GM06990 (cell line): ENCODE measurements at regions not wholly inside any gene's neighbourhood (a gene's known extent, or its start where the extent isn't known, plus 50 kb on each side); places are given as distances from the start of the nearest gene placed in this dataset.

Experiments
- DNase-seq: peaks from one replicate; pipeline ENCODE4 v3.0.0-alpha.2; 2011; ENCODE audit not compliant: insufficient read length; ENCODE audit errors: extremely low read depth
- H3K27me3 ChIP-seq: replicated peaks from 2 replicates; pipeline ENCODE4 v1.6.0; 2011; ENCODE audit warnings: low read length; ENCODE audit not compliant: control insufficient read depth, insufficient read depth
- H3K36me3 ChIP-seq: 2 replicates; pipeline ENCODE4 v1.5.1; 2011; ENCODE audit warnings: low read length; ENCODE audit not compliant: control insufficient read depth, insufficient read depth
- H3K4me3 ChIP-seq: replicated peaks from 2 replicates; pipeline ENCODE4 v1.5.1; 2011; ENCODE audit warnings: low read depth, mild to moderate bottlenecking, control low read depth, low read length
- TF ChIP-seq, protein P1 (sequence below): IDR thresholded peaks from 2 replicates; pipeline ENCODE4 v1.5.1; 2011; ENCODE audit warnings: low read length, control low read depth, mild to moderate bottlenecking, inconsistent platforms; ENCODE audit not compliant: insufficient read depth, poor library complexity, severe bottlenecking

DNA sequence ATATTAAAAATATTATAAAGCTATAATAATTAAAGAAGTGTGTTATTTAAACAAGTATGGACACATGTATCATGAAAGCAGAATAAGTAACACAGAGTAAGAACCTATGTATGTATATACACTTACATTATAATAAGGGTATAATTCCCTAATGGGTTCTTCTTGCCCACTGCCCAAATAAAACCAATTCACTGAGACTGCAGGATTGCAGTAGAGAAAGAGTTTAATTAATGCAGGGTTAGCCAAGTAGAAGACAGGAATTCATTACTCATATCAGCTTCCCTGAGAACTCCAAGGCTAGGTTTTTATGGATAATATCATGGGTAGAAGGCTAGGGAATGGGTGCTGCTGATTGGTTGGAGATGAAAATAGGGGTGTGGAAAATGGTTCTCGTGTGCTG lies 53.8 kb upstream of the SAMD3 start:
- no peaks in the 10 kb centered on the region for H3K27me3 ChIP-seq
- H3K4me3 ChIP-seq: no peak overlapping the region
- no peaks in the 10 kb centered on the region for H3K36me3 ChIP-seq
- no peak for DNase-seq
- TF ChIP-seq, protein P1, sequence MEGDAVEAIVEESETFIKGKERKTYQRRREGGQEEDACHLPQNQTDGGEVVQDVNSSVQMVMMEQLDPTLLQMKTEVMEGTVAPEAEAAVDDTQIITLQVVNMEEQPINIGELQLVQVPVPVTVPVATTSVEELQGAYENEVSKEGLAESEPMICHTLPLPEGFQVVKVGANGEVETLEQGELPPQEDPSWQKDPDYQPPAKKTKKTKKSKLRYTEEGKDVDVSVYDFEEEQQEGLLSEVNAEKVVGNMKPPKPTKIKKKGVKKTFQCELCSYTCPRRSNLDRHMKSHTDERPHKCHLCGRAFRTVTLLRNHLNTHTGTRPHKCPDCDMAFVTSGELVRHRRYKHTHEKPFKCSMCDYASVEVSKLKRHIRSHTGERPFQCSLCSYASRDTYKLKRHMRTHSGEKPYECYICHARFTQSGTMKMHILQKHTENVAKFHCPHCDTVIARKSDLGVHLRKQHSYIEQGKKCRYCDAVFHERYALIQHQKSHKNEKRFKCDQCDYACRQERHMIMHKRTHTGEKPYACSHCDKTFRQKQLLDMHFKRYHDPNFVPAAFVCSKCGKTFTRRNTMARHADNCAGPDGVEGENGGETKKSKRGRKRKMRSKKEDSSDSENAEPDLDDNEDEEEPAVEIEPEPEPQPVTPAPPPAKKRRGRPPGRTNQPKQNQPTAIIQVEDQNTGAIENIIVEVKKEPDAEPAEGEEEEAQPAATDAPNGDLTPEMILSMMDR: no peak

DNA sequence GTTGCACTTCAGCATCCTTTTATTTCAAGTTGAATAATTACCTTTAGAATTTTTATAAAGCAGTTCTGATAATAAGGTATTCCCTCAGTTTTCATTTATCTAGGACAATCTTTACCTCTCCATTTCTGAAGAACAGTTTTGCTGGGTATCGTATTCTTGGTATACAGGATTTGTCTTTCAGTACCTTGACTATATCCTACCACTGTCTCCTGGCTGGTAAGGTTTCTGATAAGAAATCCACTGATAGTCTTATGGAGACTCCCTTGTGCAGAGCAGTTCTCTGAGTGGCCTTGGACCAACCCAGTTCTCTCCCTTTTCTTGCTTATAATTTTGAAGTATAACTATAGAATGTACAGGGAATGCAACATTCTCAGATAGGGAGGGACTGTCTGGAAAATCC lies 51.3 kb upstream of the SAMD3 start:
- TF ChIP-seq, protein P1: no peak
- no peak for DNase-seq

More for the DNA sequence above, 51.3 kb upstream of the SAMD3 start:
- Histone ChIP-seq H3K27me3 (no peaks in the 10 kb centered on the region), H3K36me3 (no peaks in the 10 kb centered on the region), H3K4me3 (no peak overlapping the region)
